GM23338 (cell line): ENCODE measurements at regions not wholly inside any gene's neighbourhood (a gene's known extent, or its start where the extent isn't known, plus 50 kb on each side); places are given as distances from the start of the nearest gene placed in this dataset.

ENCODE experiments used
- ATAC-seq: fragments of 200-7000 bp; cut with Tn5 transposase; 3 replicates; pipeline ENCODE4 v1.9.1; 2020
- DNase-seq: peaks from one replicate; pipeline ENCODE4 v3.0.0-alpha.2; 2015; ENCODE audit warnings: low spot score
- H2AFZ ChIP-seq: fragments of 200-600 bp; sonication (generic); 2 replicates; pipeline ENCODE4 v1.8.0; 2016; ENCODE audit warnings: antibody characterized with exemption, mild to moderate bottlenecking, moderate library complexity
- H3F3A ChIP-seq: fragments of 200-600 bp; sonication (generic); replicated peaks from 2 replicates; pipeline ENCODE4 v1.8.0; 2017; ENCODE audit warnings: antibody characterized with exemption, mixed run types, low read depth
- H3K27ac ChIP-seq: fragments of 200-600 bp; sonication (generic); 2 replicates; pipeline ENCODE4 v1.6.1; 2016; ENCODE audit warnings: low read depth
- H3K27me3 ChIP-seq: fragments of 200-600 bp; sonication (generic); 2 replicates; pipeline ENCODE4 v1.8.0; 2016; ENCODE audit warnings: mild to moderate bottlenecking, mixed run types, moderate library complexity; ENCODE audit not compliant: insufficient read depth
- H3K36me3 ChIP-seq: fragments of 200-600 bp; sonication (generic); 2 replicates; pipeline ENCODE4 v1.8.0; 2016; ENCODE audit warnings: mild to moderate bottlenecking; ENCODE audit not compliant: insufficient read depth
- H3K4me1 ChIP-seq: fragments of 200-600 bp; sonication (generic); 2 replicates; pipeline ENCODE4 v1.8.0; 2016; ENCODE audit warnings: mild to moderate bottlenecking, moderate library complexity; ENCODE audit not compliant: insufficient read depth
- H3K4me2 ChIP-seq: fragments of 200-600 bp; sonication (generic); 2 replicates; pipeline ENCODE4 v1.7.1; 2017; ENCODE audit warnings: mixed run types
- H3K4me3 ChIP-seq: fragments of 200-600 bp; sonication (generic); 2 replicates; pipeline ENCODE4 v1.6.1; 2016; ENCODE audit warnings: mixed run types
- H3K79me2 ChIP-seq: fragments of 200-600 bp; sonication (generic); replicated peaks from 2 replicates; pipeline ENCODE4 v1.8.0; 2017; ENCODE audit warnings: mild to moderate bottlenecking; ENCODE audit not compliant: insufficient read depth
- H3K9me2 ChIP-seq: fragments of 200-600 bp; sonication (generic); 2 replicates; pipeline ENCODE4 v1.8.0; 2017; ENCODE audit not compliant: insufficient read depth
- H4K20me1 ChIP-seq: fragments of 200-600 bp; sonication (generic); replicated peaks from 2 replicates; pipeline ENCODE4 v1.8.0; 2017; ENCODE audit warnings: mild to moderate bottlenecking; ENCODE audit not compliant: insufficient read depth
- H3K27ac Mint-ChIP-seq: 2 replicates; pipeline ENCODE4 v1.8.0; 2020; ENCODE audit warnings: inconsistent platforms, mild to moderate bottlenecking, moderate library complexity, mixed read lengths
- H3K27me3 Mint-ChIP-seq: 3 replicates; pipeline ENCODE4 v1.8.0; 2022; ENCODE audit warnings: low read depth, mild to moderate bottlenecking, moderate library complexity, mixed read lengths, inconsistent platforms; ENCODE audit not compliant: insufficient read depth, poor library complexity
- H3K36me3 Mint-ChIP-seq: 3 replicates; pipeline ENCODE4 v1.8.0; 2021; ENCODE audit warnings: low read depth, mild to moderate bottlenecking, inconsistent platforms, moderate library complexity, mixed read lengths
- H3K4me1 Mint-ChIP-seq: 3 replicates; pipeline ENCODE4 v1.8.0; 2020; ENCODE audit warnings: mild to moderate bottlenecking, inconsistent platforms, mixed read lengths
- H3K4me3 Mint-ChIP-seq: 3 replicates; pipeline ENCODE4 v1.8.0; 2021; ENCODE audit warnings: moderate library complexity, mild to moderate bottlenecking, inconsistent platforms, mixed read lengths
- H3K9me3 Mint-ChIP-seq: 3 replicates; pipeline ENCODE4 v1.8.0; 2020; ENCODE audit warnings: moderate library complexity, mild to moderate bottlenecking, inconsistent platforms, mixed read lengths
- EZH2phosphoT487 ChIP-seq: fragments of 200-600 bp; sonication (generic); IDR thresholded peaks from one replicate; pipeline ENCODE4 v1.8.1; 2018; ENCODE audit warnings: antibody characterized with exemption; ENCODE audit not compliant: unreplicated experiment
- NANOG ChIP-seq: IDR thresholded peaks from 2 replicates; pipeline ENCODE4 v1.6.1; 2016; ENCODE audit warnings: antibody characterized with exemption, borderline replicate concordance
- POLR2AphosphoS5 ChIP-seq: IDR thresholded peaks from 2 replicates; pipeline ENCODE4 v1.6.1; 2016; ENCODE audit warnings: antibody characterized with exemption, low read depth
- STAT1 ChIP-seq: IDR thresholded peaks from one replicate; pipeline ENCODE4 v1.6.1; 2016; ENCODE audit warnings: antibody characterized with exemption; ENCODE audit not compliant: unreplicated experiment
- TF ChIP-seq, protein P1 (sequence below): IDR thresholded peaks from one replicate; pipeline ENCODE4 v1.6.1; 2018; ENCODE audit warnings: antibody characterized with exemption; ENCODE audit not compliant: unreplicated experiment
- TF ChIP-seq, protein P2 (sequence below), 2 experiments: fragments of 200-600 bp in 1 of 2; sonication (generic) in 1 of 2; conservative IDR thresholded peaks; 2 replicates each; pipeline versions ENCODE4 v1.5.1 to v1.6.1; 2016 to 2017; ENCODE audit warnings: antibody characterized with exemption in 2 of 2, low read depth in 2 of 2, mild to moderate bottlenecking in 2 of 2, moderate library complexity in 1 of 2

- H3K4me3 Mint-ChIP-seq, result no peak overlapping the region
- DNase-seq (no peak), ATAC-seq (no peak)
- H3K27me3 Mint-ChIP-seq, result no peaks in the 10 kb centered on the region
- no peaks in the 10 kb centered on the region for H3F3A ChIP-seq
- H2AFZ ChIP-seq, result no peak overlapping the region
- no peak overlapping the region for H3K4me2 ChIP-seq
- H3K4me3 ChIP-seq, result no peak overlapping the region
- no peak for TF ChIP-seq EZH2phosphoT487
- no peak overlapping the region for H3K27ac Mint-ChIP-seq
- no peaks in the 10 kb centered on the region for H4K20me1 ChIP-seq
- no peaks in the 10 kb centered on the region for H3K4me1 ChIP-seq
- no peaks in the 10 kb centered on the region for H3K79me2 ChIP-seq
- H3K9me2 ChIP-seq, result peaks cover 9% of the 10 kb centered on the region; the same call in 1 of the 2 replicates
- H3K9me3 Mint-ChIP-seq, result 0 out of 3 replicates have a peak, but pooled peaks cover 3% of the 10 kb centered on the region
- H3K4me1 Mint-ChIP-seq, result no peaks in the 10 kb centered on the region
- H3K27me3 ChIP-seq, result no peaks in the 10 kb centered on the region
- no peaks in the 10 kb centered on the region; the same call in 2 of the 3 replicates for H3K36me3 Mint-ChIP-seq
- no peaks in the 10 kb centered on the region for H3K36me3 ChIP-seq
- H3K27ac ChIP-seq, result no peak overlapping the region
Measured at GRCh38 chr13:108409730-108410129, 140.2 kb downstream of the TNFSF13B start.

GRCh38 chr13:108419768-108420167 lies 150.2 kb downstream of the TNFSF13B start:
- no peaks in the 10 kb centered on the region for H3K79me2 ChIP-seq
- no peak overlapping the region for H3K4me2 ChIP-seq
- H3K4me1 ChIP-seq, result no peaks in the 10 kb centered on the region
- H3K4me3 ChIP-seq, result no peak overlapping the region
- H3K27ac ChIP-seq, result no peak overlapping the region
- H3K9me2 ChIP-seq, result no peaks in the 10 kb centered on the region
- peaks cover 5% of the 10 kb centered on the region; the same call in 1 of the 3 replicates for H3K9me3 Mint-ChIP-seq
- H3K4me3 Mint-ChIP-seq, result no peak overlapping the region
- H3K36me3 Mint-ChIP-seq, result no peaks in the 10 kb centered on the region
- DNase-seq, result no peak
- no peaks in the 10 kb centered on the region for H3F3A ChIP-seq
- no peaks in the 10 kb centered on the region for H3K36me3 ChIP-seq
- no peaks in the 10 kb centered on the region for H4K20me1 ChIP-seq
- peaks cover 2% of the 10 kb centered on the region for H3K27me3 Mint-ChIP-seq
- TF ChIP-seq STAT1, result no peak
- no peak for TF ChIP-seq POLR2AphosphoS5
- no peak overlapping the region for H2AFZ ChIP-seq
- no peak overlapping the region for H3K27ac Mint-ChIP-seq
- no peaks in the 10 kb centered on the region for H3K27me3 ChIP-seq
- H3K4me1 Mint-ChIP-seq, result no peaks in the 10 kb centered on the region
- ATAC-seq, result no peak

DNA sequence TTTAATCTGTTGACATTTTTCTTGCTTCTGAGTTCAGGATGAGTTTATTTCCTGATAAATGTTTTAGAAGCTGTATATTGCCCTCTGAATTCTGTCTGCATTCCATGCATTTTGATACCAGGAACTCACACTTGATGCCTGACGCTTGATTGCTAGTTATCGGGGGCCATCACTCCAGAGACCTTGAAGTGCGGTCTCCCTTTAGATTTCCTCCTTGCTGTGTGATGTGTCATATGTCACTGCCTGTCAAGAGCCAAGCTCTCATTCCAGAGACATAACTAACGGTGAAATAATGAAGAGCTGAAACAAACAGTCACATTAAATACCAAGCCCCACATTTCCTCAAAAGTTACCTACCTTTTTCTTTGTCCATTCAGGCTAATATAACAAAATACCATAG lies 155.5 kb downstream of the TNFSF13B start:
- DNase-seq (no peak), ATAC-seq (no peak)
- H3F3A ChIP-seq, result no peaks in the 10 kb centered on the region
- Mint-ChIP-seq H3K27me3 (no peaks in the 10 kb centered on the region), H3K4me3 (no peak overlapping the region), H3K4me1 (no peaks in the 10 kb centered on the region), H3K9me3 (no peaks in the 10 kb centered on the region), H3K36me3 (no peaks in the 10 kb centered on the region), H3K27ac (no peak overlapping the region)
- H3K4me2 ChIP-seq, result no peak overlapping the region
- H3K27ac ChIP-seq, result no peak overlapping the region
- H3K9me2 ChIP-seq, result no peaks in the 10 kb centered on the region
- no peak overlapping the region for H3K4me3 ChIP-seq
- no peaks in the 10 kb centered on the region for H4K20me1 ChIP-seq
- no peaks in the 10 kb centered on the region for H3K27me3 ChIP-seq
- no peak for TF ChIP-seq NANOG
- TF ChIP-seq POLR2AphosphoS5, result no peak
- TF ChIP-seq, protein P1, sequence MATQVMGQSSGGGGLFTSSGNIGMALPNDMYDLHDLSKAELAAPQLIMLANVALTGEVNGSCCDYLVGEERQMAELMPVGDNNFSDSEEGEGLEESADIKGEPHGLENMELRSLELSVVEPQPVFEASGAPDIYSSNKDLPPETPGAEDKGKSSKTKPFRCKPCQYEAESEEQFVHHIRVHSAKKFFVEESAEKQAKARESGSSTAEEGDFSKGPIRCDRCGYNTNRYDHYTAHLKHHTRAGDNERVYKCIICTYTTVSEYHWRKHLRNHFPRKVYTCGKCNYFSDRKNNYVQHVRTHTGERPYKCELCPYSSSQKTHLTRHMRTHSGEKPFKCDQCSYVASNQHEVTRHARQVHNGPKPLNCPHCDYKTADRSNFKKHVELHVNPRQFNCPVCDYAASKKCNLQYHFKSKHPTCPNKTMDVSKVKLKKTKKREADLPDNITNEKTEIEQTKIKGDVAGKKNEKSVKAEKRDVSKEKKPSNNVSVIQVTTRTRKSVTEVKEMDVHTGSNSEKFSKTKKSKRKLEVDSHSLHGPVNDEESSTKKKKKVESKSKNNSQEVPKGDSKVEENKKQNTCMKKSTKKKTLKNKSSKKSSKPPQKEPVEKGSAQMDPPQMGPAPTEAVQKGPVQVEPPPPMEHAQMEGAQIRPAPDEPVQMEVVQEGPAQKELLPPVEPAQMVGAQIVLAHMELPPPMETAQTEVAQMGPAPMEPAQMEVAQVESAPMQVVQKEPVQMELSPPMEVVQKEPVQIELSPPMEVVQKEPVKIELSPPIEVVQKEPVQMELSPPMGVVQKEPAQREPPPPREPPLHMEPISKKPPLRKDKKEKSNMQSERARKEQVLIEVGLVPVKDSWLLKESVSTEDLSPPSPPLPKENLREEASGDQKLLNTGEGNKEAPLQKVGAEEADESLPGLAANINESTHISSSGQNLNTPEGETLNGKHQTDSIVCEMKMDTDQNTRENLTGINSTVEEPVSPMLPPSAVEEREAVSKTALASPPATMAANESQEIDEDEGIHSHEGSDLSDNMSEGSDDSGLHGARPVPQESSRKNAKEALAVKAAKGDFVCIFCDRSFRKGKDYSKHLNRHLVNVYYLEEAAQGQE, result no peak
- TF ChIP-seq, protein P2, sequence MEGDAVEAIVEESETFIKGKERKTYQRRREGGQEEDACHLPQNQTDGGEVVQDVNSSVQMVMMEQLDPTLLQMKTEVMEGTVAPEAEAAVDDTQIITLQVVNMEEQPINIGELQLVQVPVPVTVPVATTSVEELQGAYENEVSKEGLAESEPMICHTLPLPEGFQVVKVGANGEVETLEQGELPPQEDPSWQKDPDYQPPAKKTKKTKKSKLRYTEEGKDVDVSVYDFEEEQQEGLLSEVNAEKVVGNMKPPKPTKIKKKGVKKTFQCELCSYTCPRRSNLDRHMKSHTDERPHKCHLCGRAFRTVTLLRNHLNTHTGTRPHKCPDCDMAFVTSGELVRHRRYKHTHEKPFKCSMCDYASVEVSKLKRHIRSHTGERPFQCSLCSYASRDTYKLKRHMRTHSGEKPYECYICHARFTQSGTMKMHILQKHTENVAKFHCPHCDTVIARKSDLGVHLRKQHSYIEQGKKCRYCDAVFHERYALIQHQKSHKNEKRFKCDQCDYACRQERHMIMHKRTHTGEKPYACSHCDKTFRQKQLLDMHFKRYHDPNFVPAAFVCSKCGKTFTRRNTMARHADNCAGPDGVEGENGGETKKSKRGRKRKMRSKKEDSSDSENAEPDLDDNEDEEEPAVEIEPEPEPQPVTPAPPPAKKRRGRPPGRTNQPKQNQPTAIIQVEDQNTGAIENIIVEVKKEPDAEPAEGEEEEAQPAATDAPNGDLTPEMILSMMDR (conservative IDR thresholded peaks at IDR 0.05; ENCODE audit: low read depth in 2 of 2), result no peak
- no peaks in the 10 kb centered on the region for H3K36me3 ChIP-seq
- H3K4me1 ChIP-seq, result no peaks in the 10 kb centered on the region
- H3K79me2 ChIP-seq, result no peaks in the 10 kb centered on the region
- no peak overlapping the region for H2AFZ ChIP-seq
